HG03139 (cell line): ENCODE measurements at regions not wholly inside any gene's neighbourhood (a gene's known extent, or its start where the extent isn't known, plus 50 kb on each side); places are given as distances from the start of the nearest gene placed in this dataset.
"Not testable (repeated sequence)": the region's sequence is repeated elsewhere in the genome, so short reads cannot be mapped to it uniquely, and the experiment has no call there.

ENCODE experiments used
- ATAC-seq: cut with Tn5 transposase; IDR thresholded peaks from one replicate; pipeline ENCODE4 v1.9.1; 2021; ENCODE audit not compliant: unreplicated experiment

DNA sequence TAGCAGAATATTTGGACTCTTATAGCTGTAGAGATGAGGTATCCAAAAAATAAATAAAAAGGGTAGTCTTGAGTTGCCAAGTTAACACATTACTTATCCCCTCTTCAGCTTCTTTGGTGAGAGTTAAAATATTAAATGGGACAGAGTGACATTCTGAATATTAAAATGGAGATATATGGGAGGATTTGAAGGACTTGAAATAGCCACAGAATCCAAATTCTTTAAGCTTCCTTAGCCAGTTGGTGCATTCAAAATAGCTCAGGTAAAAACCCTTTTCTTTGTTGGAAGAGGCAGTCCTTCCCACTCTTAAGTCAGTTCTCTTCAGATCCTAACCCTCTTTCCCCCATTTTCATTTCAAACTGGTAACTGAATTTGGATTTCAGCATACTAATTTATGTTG is 130.1 kb upstream of the KLF12 start:
- ATAC-seq: no peak

DNA sequence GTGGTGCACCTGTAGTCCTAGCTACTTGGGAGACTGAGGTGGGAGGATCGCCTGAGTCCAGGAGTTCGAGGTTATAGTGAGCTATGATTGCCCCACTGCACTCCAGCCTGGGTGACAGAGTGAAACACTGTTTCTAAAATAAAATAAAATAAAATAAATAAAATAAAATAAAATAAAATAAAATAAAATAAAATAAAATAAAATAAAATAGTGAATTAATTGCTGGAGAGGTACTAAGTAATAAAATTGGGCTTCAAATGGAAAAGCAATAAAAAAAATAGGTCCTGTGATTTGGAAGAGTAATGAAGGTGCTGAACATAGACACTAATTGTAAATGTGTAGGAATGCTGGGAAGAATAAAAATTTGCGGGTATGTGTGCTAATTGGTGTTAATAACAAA is 126.2 kb upstream of the KLF12 start:
- ATAC-seq: not testable (repeated sequence)

DNA sequence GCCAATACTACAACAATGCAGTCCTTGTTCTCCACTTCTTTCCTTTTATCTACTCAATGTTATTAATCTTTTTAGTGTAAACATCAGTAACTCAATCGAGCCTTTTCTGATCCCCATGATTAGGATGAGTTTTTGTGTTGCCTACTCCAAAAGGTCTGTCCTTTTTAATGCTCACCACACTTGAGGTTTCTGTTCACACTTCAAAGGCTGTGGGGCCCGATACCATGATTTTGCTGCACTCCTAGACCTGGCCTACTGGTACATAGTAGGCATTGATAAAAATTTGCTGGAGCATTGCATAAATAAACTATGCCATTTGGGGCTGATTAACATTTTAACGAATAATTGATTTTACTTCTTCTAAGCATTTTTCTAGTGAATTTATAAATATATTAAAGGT is 125.4 kb upstream of the KLF12 start:
- no peak for ATAC-seq

- no peak for ATAC-seq
Observed at GRCh38 chr13:74258961-74259360, 124.8 kb upstream of the KLF12 start.

DNA sequence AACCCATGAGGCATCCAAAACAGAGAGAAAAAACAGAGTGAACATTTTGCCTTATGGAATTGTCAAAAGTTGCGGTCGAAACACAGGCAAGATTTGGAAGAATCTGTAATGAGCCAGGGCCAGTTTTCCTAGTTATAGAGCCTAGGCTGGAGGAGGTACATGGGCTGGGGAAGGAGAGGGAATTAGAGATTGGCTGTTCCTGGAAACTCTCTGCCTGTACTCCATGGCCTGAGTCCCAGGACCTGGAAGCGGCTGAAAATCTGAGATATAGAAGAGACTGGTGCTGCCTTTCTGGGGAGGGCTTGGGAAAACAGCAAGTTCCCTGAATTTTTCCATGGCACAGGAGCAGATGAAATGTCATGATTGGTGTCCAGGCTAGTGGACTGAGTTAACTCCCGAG is 122.8 kb upstream of the KLF12 start:
- no peak for ATAC-seq

DNA sequence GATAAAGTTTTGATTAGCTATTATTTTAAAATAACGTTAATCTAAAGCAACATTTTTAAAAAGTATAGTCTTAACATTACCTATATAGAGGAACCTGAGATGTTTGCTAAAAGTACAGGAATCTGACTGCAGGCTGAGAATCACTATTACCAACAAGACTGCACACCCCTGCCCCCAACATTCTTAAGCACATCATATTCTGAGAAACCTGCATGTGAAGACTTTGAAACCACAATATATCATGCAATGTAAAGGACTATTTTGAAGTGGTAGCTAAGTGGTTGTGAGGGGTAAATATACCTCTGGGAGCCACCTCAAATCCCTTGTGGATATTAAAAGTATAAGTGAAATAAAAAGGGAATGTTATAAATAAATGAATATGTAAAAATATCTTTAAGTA is 119.0 kb upstream of the KLF12 start:
- no peak for ATAC-seq

DNA sequence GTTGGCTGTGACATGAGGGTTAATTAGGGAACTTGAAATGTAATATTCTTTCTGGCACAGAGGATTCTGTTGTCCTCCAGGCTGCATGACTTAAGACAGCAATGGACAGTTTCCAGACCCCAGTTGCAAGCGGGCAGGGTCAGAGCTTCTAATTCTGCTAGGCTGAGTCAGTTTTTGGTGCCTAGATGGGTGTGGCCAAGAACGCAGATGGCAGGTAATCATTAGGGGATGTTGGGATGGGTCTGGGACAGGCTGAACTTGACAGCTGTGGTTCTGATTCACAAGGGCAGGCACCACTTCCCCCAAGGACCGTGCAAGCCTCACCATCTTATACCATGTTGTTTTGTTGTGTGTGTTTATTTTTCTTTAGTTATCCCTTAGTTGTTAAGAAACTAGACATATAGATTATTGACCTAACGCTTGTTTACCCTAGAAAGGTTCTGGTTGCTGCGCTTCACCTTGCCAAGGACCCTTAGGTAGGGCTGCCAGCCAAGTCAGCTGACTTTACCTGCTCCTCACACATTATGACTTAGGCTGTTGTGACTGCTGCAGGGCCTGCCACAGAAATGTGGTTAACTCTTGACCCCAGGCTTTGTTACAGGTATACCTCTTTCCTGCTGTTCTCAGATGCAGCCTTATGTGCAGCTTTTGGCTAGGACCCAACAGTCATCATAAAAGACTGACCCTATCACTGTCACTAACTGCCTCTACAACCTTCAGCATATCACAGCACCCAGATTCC is 117.7 kb upstream of the KLF12 start:
- no peak for ATAC-seq

GRCh38 chr13:74250738-74251190 is 116.6 kb upstream of the KLF12 start:
- ATAC-seq: no peak

- no peak for ATAC-seq
Observed at GRCh38 chr13:74248477-74248876, 114.3 kb upstream of the KLF12 start.

DNA sequence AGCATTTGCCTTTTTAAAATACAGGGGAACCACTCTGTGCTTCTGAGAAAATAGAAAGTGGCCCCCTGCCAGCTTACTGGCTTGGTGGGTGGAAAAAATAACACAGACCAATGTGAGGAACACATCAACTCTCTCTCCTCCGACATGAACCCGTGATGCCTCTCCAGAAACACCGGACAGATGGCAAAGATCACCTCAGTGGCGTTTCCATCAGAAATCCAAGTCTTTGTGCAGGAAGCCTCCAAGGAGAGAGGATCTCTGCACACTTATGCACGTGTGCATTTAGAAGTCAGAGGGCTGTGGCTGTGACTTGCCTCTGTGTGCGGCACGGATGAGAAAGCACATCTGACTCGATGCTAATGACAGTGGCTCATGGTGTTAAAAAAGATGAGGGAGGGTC is 112.3 kb upstream of the KLF12 start:
- ATAC-seq: no peak

DNA sequence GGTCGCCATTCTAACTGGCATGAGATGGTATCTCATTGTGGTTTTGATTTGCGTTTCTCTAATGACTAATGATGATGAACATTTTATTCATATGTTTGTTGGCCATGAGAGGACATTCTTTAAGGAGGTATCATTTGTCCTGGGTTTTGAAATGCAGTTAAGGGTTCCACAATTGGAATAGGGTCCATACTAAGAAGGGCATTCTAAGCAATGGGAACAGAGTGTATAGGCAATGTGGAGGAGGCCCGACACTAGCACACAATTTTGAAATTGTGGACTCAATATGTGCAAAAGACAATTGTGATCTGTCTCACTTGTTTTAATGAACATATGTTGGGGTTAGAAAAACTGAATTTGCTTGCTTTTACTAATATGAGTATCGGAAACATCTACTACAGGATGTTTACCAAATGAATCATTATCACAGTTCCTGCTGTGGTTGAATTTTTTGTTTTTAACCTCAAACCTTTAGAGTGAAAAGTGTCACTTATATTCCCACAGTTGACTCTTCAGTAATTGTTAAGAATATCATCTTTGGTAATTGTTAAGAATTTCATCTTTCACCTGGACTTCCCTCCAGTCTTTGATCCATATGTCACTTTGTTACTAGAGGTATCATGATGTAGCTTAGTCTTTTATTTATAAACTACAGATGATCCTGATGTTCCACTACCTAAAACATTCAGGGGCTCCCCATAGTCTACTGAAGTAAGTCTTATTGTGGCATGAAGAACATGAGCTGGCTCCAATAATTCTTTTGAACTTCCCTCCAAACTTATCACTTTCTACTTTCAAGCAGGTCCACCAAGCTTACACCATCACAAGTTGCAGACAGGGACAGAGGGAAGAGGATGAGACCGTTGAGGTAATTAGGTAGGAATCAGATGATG is 109.7 kb upstream of the KLF12 start:
- ATAC-seq: no peak

GRCh38 chr13:74241343-74241742 is 107.1 kb upstream of the KLF12 start:
- ATAC-seq: not testable (repeated sequence)

- no peak for ATAC-seq
Observed at GRCh38 chr13:74230984-74231501, 96.8 kb upstream of the KLF12 start.

- no peak for ATAC-seq
Observed at GRCh38 chr13:74229242-74229641, 95.0 kb upstream of the KLF12 start.

DNA sequence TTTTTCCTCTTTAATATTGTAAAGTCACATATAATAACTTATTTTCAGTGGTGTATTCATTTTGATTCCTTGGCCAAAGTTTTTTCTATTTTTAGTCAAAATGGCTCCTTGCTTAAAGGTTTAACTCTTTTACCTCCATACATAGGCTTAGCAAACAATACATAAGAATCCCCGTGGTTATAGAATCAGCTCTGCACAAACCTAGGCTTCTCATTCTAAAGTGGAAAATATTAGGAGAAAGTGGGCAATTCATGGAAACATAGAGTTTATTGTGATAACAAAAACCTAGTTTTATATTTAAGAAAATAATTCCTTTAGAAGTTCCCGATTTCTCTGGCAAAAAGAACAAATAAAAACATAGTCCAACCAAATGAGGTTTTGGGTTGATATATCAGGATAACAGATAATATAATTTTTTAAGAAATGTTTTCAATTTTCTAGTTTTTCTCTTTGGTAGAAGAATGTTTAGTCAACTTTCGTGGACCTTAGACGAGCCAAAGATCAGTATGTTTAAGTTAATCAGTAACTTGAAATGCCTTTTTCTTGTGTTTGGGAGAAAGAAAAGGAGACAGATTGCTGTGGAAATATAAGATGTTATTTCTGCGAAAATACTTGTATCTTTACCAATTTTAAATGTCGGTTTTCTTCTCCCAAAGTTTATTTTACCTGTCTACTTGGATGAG is 93.4 kb upstream of the KLF12 start:
- no peak for ATAC-seq

GRCh38 chr13:74226791-74227475 is 92.7 kb upstream of the KLF12 start:
- no peak for ATAC-seq

- ATAC-seq: no peak
Observed at GRCh38 chr13:74221752-74222151, 87.5 kb upstream of the KLF12 start.

DNA sequence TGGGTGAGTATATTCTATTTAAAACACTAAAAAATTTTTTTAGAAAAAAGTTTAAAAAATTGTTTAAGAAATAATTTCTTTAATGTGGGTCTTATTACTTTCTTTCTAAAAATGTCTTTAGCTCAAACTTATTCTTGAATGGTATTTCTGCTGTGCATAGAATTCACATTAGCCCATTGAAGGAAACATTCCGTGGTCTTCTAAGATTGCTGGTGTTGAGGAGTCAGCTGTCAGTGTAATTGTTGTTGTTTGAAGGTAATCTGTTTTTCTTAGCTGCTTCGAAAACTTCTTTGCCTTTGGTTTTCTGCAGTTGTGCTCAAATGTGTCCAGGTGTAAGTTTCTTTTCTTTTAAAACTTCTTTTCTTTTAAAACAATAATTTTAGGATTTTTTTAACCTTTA is 85.4 kb upstream of the KLF12 start:
- no peak for ATAC-seq

- ATAC-seq: no peak
Observed at GRCh38 chr13:74218291-74218690, 84.1 kb upstream of the KLF12 start.

DNA sequence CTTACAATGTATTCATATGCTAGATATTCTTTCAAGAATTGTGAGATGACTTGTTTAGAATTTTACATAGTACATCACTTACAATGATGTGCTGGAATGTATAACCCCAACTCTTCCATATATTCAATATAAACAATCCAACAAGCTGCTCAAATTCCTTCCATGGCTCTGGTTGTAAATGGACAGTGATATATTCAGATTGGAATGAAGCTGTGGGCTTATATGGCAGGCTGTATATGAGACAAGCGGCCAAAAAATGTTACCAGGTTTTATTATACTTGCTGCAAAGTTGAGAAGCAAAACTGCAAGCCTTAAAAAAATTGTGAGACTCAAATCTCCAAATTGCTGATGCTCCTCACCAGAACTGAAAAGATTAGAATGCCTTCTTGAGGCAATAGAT is 83.6 kb upstream of the KLF12 start:
- ATAC-seq: no peak

- no peak for ATAC-seq
Observed at GRCh38 chr13:74215420-74215819, 81.2 kb upstream of the KLF12 start.
